ENCODE measurements at regions not wholly inside any gene's neighbourhood (a gene's known extent, or its start where the extent isn't known, plus 50 kb on each side); places are given as distances from the start of the nearest gene placed in this dataset.

- no peak for TF ChIP-seq CTCF (IDR thresholded peaks at IDR 0.05)
- no peak for TF ChIP-seq POLR2AphosphoS5 (IDR thresholded peaks at IDR 0.05; ENCODE audit: low read depth, low read length)
- TF ChIP-seq SIN3A (IDR thresholded peaks at IDR 0.05; ENCODE audit: borderline replicate concordance, insufficient read depth, low read depth, low read length): no peak
- TF ChIP-seq TCF7L2 (IDR thresholded peaks at IDR 0.05; ENCODE audit: low read depth, low read length): no peak
Measured at GRCh38 chr14:27096091-27096490, 498.3 kb upstream of the NOVA1 start.
